SH-SY5Y (cell line): ENCODE measurements at regions not wholly inside any gene's neighbourhood (a gene's known extent, or its start where the extent isn't known, plus 50 kb on each side); places are given as distances from the start of the nearest gene placed in this dataset.

Source experiments
- GATA2 ChIP-seq: IDR thresholded peaks from 2 replicates; pipeline ENCODE4 v1.6.1; 2011; ENCODE audit warnings: mild to moderate bottlenecking, low read depth, low read length
- GATA3 ChIP-seq: IDR thresholded peaks from 2 replicates; pipeline ENCODE4 v1.6.1; 2011; ENCODE audit warnings: low read depth, mild to moderate bottlenecking, low read length, moderate library complexity

DNA sequence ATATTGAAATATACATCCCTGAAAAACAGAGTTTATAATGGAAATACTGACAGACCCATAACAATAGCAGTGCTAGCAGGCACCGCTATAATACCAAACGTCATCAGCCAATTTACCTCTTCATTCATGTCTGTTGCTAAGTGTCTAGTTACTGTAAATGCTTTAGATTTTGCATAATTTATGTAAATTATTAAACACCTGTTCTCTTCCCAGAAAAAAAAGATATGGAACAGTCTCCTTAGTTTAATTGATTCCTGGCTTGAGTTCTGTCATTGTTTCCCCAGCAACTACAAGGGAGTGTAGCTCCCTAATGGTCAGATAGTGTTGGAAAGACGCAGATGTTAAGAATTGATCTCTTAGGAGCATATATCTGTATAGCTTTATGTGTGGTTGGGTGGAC, 817.9 kb upstream of the ADGRL2 start:
- TF ChIP-seq GATA3 (no peak), GATA2 (no peak)

DNA sequence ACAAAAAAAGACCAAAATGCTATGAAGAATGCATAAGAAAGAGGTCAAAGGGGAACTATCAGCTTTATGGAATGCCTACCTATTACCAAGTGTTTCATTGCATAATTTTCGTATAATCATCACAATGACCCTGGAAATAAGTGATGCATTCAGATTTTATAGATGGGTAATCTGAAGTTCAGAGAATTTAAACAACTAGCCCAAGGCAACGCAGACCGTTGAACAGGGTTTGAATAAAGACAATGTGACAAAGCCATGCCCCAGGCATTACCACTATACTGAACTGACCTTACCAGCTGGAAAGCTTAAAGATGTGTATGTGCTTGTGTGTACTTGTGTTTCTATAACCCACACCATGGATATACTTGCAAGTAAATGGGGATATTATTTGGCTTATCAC, 827.6 kb upstream of the ADGRL2 start:
- TF ChIP-seq GATA3 (no peak), GATA2 (no peak)

DNA sequence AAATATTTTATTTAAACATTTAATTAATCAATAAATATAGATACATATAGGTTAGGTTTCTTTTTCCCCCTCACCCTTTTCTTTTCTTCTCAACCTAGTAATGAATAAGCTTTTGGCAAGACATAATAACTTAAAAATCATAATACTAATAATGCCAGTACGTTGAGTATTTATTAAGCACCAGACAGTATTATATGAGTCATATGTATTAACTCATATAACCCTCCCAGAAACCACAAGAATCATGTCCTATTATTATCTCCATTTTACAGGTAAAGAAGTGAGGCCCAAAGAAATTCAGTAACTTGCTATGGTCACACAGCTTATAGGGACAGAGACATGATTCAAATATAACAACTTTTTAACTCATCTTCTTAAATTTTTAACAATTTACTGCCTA, 834.5 kb upstream of the ADGRL2 start:
- TF ChIP-seq GATA2, result no peak
- TF ChIP-seq GATA3, result no peak

DNA sequence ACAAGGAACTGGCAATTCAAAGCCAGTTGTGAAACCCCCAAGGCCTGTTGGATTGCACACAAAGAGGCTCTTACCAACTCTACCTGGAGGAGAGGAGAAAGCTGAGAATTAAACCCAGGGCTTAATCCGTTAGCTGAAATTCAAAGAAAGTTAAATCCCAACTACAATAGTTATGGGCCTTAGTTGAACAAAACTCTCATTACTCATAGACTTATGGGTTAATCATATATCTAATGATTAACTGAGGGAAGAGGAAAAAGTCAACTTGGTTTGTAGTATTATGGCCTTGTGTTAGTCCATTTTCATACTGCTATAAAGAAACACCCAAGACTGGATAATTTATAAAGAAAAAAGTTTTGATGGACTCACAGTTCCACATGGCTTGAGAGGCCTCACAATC, 838.2 kb upstream of the ADGRL2 start:
- TF ChIP-seq GATA2, result no peak
- no peak for TF ChIP-seq GATA3

DNA sequence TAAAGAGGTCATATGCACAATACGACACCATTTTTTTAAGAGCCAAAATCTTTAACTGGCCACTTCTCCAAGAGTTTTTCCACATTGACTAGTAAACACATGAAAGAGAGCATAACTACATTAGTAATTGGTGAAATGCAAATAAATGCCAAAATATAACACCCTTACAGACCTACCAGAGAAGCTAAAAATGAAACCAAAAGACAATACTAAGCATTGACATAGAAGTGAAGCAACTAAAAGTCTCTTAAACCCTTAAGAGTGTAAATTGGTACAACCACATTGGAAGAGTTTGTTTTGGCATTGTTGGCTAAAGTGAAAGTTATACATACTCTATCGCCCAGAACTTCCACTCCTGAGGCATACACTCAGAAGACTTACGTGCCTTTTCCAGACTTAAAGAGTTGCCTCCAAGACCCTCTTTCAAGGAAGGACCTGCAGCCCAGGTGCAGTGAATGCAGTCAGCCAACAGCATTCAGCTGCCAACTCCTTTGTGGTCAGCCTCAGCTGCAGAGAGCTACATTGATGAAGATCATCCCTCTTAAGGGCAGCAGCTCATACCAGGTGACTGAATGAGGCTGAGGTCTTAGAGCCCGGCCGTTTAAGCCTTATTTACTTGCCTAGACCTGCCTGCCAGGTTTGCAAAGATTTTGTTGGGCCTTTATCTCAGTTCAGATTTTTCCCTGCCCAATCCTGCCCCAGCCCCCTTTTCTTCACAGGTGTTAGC, 839.1 kb upstream of the ADGRL2 start:
- TF ChIP-seq GATA3 (no peak), GATA2 (no peak)

DNA sequence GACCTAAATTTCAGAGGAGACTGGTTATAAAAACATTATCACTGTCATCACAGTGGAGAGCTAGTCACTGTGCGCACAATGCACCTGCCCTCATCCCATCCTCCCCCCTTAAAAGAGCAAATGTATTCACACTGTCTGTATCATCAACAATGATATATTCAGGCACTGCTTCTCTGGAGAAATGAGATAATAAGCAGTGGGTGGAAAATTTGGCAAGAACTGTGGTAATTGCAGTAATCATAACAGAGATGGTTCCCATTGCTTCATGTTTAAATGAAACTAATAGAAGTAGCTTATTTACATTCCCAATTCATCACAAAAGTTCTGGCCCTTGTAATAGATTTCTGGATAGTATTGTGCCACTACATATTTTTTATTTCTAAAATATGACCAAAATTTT, 867.4 kb upstream of the ADGRL2 start:
- TF ChIP-seq GATA2, result no peak
- TF ChIP-seq GATA3, result no peak

DNA sequence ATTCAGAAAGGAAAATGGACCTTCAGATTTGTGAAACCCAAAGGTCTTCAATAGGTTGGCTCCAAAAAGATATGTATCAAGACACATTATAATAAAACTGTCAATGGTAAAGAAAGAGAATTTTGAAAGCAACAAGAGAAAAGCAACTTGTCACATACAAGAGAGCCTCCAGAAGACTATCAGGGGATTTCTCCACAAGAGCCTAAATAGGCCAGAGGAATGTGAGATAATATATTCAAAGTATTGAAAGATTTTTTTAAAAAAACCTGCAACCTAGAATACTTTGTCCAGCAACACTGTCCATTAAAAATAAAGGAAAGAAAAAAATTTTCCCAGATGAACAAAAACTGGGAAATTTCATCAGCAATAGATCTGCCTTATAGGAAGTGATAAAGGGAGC, 869.6 kb upstream of the ADGRL2 start:
- TF ChIP-seq GATA2, result no peak
- TF ChIP-seq GATA3, result no peak

DNA sequence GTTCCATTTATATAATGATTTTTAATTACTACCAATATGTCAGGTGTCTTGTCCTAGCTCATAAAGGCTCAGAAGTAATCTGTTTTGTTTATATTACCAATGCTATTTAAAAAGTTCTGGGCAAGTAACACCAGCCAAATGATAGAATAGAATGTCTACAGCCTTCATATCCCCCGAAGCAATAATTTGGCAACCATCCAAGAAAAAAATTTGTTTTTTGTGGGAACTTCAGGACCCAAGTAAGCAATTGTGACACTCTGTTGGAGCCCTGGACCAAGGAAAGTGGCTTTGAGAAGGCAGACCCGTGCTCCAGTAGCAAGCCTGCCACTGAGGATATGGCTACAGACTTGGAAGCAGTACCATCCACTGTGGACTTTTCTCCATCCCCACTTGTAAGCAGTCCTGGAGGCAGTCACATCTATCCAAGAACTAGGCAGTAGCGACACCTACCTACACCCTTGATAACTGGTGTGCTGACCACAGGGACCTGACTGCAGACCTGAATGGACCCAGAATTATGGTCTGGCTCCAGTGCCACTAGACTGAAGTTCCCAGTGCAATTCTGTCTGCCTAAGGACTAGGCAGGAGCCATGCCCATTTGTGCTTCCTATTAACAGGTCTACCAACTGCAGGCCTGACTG, 870.7 kb upstream of the ADGRL2 start:
- TF ChIP-seq GATA2 (no peak), GATA3 (no peak)

DNA sequence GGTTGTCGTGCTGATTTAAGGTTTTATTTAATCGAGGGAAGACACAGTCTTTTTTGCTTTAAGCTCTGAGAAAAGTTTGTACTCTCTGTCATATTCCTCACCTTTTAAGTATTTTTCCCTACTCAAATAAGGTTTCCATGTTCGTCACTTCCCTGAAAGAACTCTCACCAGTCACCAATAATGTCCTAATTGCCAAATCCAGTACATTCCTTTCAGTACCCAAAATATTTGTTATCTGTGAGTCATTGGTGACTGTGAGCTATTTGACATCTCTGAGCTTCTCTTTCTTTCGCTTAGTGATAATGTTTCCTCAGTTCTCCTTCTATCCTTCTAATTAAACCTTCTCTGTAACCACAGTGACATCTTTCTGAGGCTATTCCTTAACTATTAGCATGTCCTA, 874.2 kb upstream of the ADGRL2 start:
- no peak for TF ChIP-seq GATA3
- TF ChIP-seq GATA2, result no peak

DNA sequence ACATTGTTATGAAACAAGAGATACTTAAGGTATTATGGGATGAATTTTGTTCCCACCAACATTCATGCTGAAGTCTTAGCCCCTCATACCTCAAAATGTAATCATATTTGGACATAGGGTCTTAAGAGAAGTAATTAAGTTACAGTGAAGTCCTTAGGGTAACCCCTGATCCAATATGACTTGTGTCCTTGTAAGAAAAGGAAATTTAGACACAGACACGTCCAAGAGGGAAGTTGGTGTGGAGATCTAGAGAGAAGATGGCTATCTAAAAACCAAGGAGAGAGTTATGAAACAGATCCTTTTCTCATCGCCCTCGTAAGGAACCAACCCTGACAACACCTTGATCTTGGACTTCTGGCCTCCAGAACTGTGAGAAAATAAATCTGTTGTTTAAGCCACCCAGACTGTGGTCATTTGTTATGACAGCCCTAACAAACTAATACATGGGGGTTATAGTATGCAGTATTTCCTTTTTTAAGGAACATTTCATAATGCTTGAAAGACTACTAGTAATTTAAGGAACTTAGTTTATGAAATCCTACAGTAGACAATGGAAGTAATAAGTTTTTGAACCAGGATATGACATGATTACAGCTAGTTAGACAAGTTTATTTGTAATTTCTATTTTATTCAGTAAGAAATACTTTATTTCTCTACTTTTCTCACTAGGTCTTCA, 875.5 kb upstream of the ADGRL2 start:
- TF ChIP-seq GATA2, result no peak
- no peak for TF ChIP-seq GATA3

DNA sequence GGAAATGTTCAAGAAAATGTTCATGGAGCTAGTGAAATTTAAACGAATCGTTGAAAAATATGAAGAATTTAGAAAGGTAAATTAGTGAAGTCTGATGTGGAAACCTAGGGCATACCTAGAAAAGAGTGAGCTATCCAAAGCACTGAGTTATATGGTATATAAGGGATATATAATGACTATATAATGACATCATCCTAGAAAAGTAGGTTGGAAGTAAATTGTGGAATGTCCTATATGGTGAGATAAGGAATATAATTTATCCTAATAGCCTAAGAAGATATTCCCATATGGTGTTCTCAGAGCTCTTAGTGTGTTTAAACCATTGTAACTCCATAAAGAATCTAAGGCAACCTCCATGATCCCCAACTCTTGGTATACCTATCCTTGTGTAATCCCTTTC, 876.4 kb upstream of the ADGRL2 start:
- TF ChIP-seq GATA2, result no peak
- TF ChIP-seq GATA3, result no peak

DNA sequence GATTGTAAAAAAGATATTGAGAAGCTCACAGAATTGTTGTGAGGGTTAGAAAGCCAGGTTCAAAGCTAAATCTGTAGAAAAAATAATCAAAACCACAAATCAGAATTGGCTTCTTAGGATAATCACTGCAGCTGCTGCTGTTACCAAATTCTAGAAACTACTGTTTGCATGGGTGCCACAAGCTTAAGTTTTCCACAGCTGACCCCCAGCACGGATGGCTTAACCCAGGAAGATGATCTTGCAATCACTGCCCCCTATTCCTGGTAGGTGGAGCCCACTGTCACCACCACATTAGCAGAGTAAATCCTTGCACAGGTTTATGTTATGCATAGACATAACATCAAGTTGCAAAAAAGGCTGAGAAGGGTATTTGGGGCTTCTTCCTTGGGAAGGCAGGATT, 877.8 kb upstream of the ADGRL2 start:
- TF ChIP-seq GATA3 (no peak), GATA2 (no peak)

DNA sequence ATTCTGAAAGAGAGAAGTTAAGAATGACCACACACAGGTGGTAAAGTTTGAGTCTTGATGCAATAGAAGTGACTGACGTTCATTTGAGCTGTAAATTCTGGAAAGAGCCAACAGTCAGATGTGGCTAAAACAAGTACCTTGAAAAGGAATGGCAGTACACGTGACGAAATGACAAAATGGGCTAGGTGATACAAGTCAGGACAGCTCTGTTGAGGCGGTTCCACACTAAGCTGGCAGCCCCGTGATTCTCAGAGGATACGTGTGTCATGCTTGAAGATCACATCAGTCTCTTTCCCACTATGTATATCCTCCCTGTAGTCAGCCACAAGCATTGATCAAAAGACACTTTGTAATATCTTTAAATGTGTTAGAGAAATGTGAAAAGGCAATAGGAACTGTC, 881.3 kb upstream of the ADGRL2 start:
- TF ChIP-seq GATA3 (no peak), GATA2 (no peak)

DNA sequence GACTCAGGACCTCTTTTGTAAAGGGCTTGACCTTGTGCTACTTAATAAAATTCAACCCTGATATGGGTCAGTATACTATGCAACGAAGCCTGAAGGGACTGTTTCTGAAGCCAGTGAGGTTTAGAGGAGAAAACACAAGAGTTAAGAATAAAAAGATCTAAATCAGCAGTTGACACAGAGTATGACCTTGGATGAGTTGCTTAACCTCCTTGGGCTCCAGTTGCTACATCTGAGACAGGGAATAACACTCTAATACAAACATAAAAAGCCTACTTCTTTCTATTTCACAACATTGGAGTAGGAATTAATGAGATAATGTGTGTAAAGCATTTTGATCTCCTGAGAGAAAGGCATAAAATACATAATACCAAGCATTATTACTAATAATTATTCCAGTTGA, 882.4 kb upstream of the ADGRL2 start:
- TF ChIP-seq GATA3 (no peak), GATA2 (no peak)

DNA sequence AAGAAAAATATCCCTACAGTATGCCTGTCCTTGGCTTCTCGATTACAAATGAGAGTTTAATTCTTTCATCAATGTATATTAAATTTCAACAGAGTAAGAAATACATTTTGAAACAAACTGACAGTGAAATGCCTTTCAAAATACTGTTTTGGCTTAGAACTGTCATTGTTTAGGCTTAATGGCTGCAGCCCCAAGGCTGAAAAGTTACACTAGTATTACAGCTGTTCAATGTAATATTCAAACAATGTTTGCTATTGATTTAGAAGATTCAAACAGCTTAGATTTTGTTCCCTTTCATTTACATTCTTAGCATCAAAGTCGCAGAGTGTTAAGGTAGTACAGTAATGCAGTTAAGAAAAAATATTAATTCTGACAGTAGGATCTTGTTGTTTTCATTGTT, 882.9 kb upstream of the ADGRL2 start:
- TF ChIP-seq GATA3, result no peak
- no peak for TF ChIP-seq GATA2
